H1 (cell line): ENCODE measurements at regions not wholly inside any gene's neighbourhood (a gene's known extent, or its start where the extent isn't known, plus 50 kb on each side); places are given as distances from the start of the nearest gene placed in this dataset.

ENCODE experiments used
- CTCF ChIA-PET: fragments of 300-600 bp; sonication (Branson Sonifier 250); formaldehyde crosslinking; loops from one replicate; lab custom pipeline; 2021; ENCODE audit not compliant: partially characterized antibody; lab: Charles Lee
- POLR2A ChIA-PET: fragments of 300-600 bp; sonication (Branson Sonifier 250); formaldehyde crosslinking; loops from one replicate; lab custom pipeline; 2021; ENCODE audit warnings: inconsistent platforms; ENCODE audit not compliant: partially characterized antibody; lab: Charles Lee
- DNase-seq, 2 experiments: peaks; one replicate each; pipeline versions ENCODE4 v3.0.0 to v3.0.0-alpha.2; 2010 to 2022; ENCODE audit warnings: low spot score in 2 of 2, low read depth in 1 of 2, mixed read lengths in 1 of 2
- FAIRE-seq: peaks from 2 replicates; lab custom pipeline; 2011; peaks lifted over from hg19 to GRCh38; lab: Jason Lieb, UNC
- H2AFZ ChIP-seq: 2 replicates; pipeline ENCODE4 v1.8.1; 2012; ENCODE audit warnings: low read length, inconsistent platforms
- H2AK5ac ChIP-seq: 2 replicates; pipeline ENCODE4 v1.6.1; 2013; ENCODE audit warnings: low read depth, low read length
- H2BK120ac ChIP-seq: replicated peaks from 2 replicates; pipeline ENCODE3; 2013; ENCODE audit warnings: low read depth, low read length, inconsistent platforms
- H2BK12ac ChIP-seq: 2 replicates; pipeline ENCODE4 v1.6.1; 2013; ENCODE audit warnings: low read depth, low read length
- H2BK15ac ChIP-seq: 2 replicates; pipeline ENCODE4 v1.6.1; 2013; ENCODE audit warnings: low read length
- H2BK20ac ChIP-seq: 2 replicates; pipeline ENCODE4 v1.6.1; 2013; ENCODE audit warnings: low read length
- H2BK5ac ChIP-seq: 2 replicates; pipeline ENCODE4 v1.6.1; 2013; ENCODE audit warnings: low read depth, low read length
- H3K14ac ChIP-seq: 2 replicates; pipeline ENCODE4 v1.6.1; 2013; ENCODE audit warnings: inconsistent platforms; ENCODE audit not compliant: insufficient read length
- H3K18ac ChIP-seq: 2 replicates; pipeline ENCODE4 v1.6.1; 2013; ENCODE audit warnings: low read length; ENCODE audit errors: extremely low read depth
- H3K23ac ChIP-seq: 2 replicates; pipeline ENCODE4 v1.6.1; 2013; ENCODE audit warnings: inconsistent platforms; ENCODE audit not compliant: insufficient read length
- H3K23me2 ChIP-seq: 2 replicates; pipeline ENCODE4 v1.6.1; 2013; ENCODE audit warnings: low read depth, low read length
- H3K27ac ChIP-seq: 2 replicates; pipeline ENCODE4 v1.6.1; 2011; ENCODE audit warnings: low read depth, low read length, inconsistent platforms
- H3K27me3 ChIP-seq, 4 experiments: replicated peaks in 1 of 4; 1 replicate in 1 of 4; 2 replicates in 3 of 4; pipeline versions ENCODE4 v1.6.1 to v1.8.1; 2011 to 2013; ENCODE audit warnings: low read length in 3 of 4, mild to moderate bottlenecking in 3 of 4, inconsistent platforms in 2 of 4, mixed read lengths in 2 of 4, moderate library complexity in 1 of 4; ENCODE audit not compliant: control insufficient read depth in 3 of 4, insufficient read depth in 3 of 4; ENCODE audit errors: extremely low read depth in 1 of 4
- H3K36me3 ChIP-seq, 4 experiments: 2 replicates each; pipeline versions ENCODE4 v1.6.1 to v1.8.1; 2011 to 2013; ENCODE audit warnings: mild to moderate bottlenecking in 4 of 4, low read length in 3 of 4, moderate library complexity in 2 of 4, control low read depth in 1 of 4, inconsistent platforms in 1 of 4; ENCODE audit not compliant: insufficient read depth in 4 of 4, control insufficient read depth in 2 of 4
- H3K4ac ChIP-seq: replicated peaks from 2 replicates; pipeline ENCODE3; 2013; ENCODE audit warnings: low read length, low read depth, mixed read lengths, inconsistent platforms; ENCODE audit not compliant: insufficient read length
- H3K4me1 ChIP-seq, 4 experiments: replicated peaks in 1 of 4; 1 replicate in 1 of 4; 2 replicates in 3 of 4; pipeline versions ENCODE4 v1.6.1 to v1.8.1; 2011 to 2013; ENCODE audit warnings: low read length in 3 of 4, inconsistent platforms in 2 of 4, mixed read lengths in 1 of 4; ENCODE audit not compliant: insufficient read depth in 4 of 4, control insufficient read depth in 3 of 4
- H3K4me2 ChIP-seq, 2 experiments: 2 replicates each; pipeline versions ENCODE4 v1.6.1 to v1.8.1; 2011 to 2013; ENCODE audit warnings: low read depth in 2 of 2, low read length in 2 of 2, control low read depth in 1 of 2, inconsistent platforms in 1 of 2, mild to moderate bottlenecking in 1 of 2; ENCODE audit not compliant: insufficient read depth in 1 of 2
- H3K4me3 ChIP-seq, 4 experiments: fragments of 200-600, 300-600 bp in 1 of 4; sonication (generic), shearing (Covaris generic), sonication (Bioruptor Twin) in 1 of 4; 2 replicates each; pipeline versions ENCODE4 v1.5.1 to v1.8.1; 2011 to 2016; ENCODE audit warnings: low read length in 4 of 4, low read depth in 3 of 4, control low read depth in 2 of 4, inconsistent platforms in 2 of 4, mild to moderate bottlenecking in 2 of 4, mixed read lengths in 1 of 4, moderate library complexity in 1 of 4; ENCODE audit not compliant: insufficient read depth in 2 of 4; ENCODE audit errors: extremely low read depth in 1 of 4
- H3K56ac ChIP-seq: replicated peaks from 2 replicates; pipeline ENCODE3; 2013; ENCODE audit warnings: low read depth, mild to moderate bottlenecking, mixed read lengths, low read length, inconsistent platforms; ENCODE audit not compliant: insufficient read length
- H3K79me1 ChIP-seq: 2 replicates; pipeline ENCODE4 v1.6.1; 2013; ENCODE audit warnings: low read depth, low read length, control low read depth
- H3K79me2 ChIP-seq, 2 experiments: 2 replicates each; pipeline versions ENCODE4 v1.6.1 to v1.8.1; 2012 to 2013; ENCODE audit warnings: low read length in 2 of 2, mild to moderate bottlenecking in 2 of 2, inconsistent platforms in 1 of 2; ENCODE audit not compliant: insufficient read depth in 2 of 2, control insufficient read depth in 1 of 2
- H3K9ac ChIP-seq, 4 experiments: replicated peaks in 1 of 4; 1 replicate in 1 of 4; 2 replicates in 3 of 4; pipeline versions ENCODE4 v1.6.1 to v1.8.1; 2011 to 2013; ENCODE audit warnings: low read depth in 3 of 4, low read length in 3 of 4, control low read depth in 2 of 4, mild to moderate bottlenecking in 2 of 4, moderate library complexity in 2 of 4, inconsistent platforms in 1 of 4; ENCODE audit errors: extremely low read depth in 1 of 4
- H3K9me3 ChIP-seq, 2 experiments: 2 replicates each; pipeline versions ENCODE4 v1.6.1 to v1.8.1; 2012 to 2013; ENCODE audit warnings: mild to moderate bottlenecking in 2 of 2, moderate library complexity in 2 of 2, control low read depth in 1 of 2, inconsistent platforms in 1 of 2, low read depth in 1 of 2, low read length in 1 of 2, mixed read lengths in 1 of 2; ENCODE audit not compliant: insufficient read depth in 2 of 2
- H4K20me1 ChIP-seq, 2 experiments: replicated peaks in 1 of 2; 2 replicates each; pipeline versions ENCODE3 to v1.8.1; 2011 to 2013; ENCODE audit warnings: inconsistent platforms in 2 of 2, low read length in 2 of 2, mild to moderate bottlenecking in 1 of 2; ENCODE audit not compliant: insufficient read depth in 2 of 2, control insufficient read depth in 1 of 2
- H4K5ac ChIP-seq: 2 replicates; pipeline ENCODE4 v1.6.1; 2013; ENCODE audit warnings: low read length, low read depth, mixed read lengths, inconsistent platforms; ENCODE audit not compliant: insufficient read length
- H4K8ac ChIP-seq: 2 replicates; pipeline ENCODE4 v1.8.0; 2013; ENCODE audit warnings: mild to moderate bottlenecking, moderate library complexity, low read length, inconsistent platforms; ENCODE audit not compliant: insufficient read depth; ENCODE audit errors: extremely low read depth
- H4K91ac ChIP-seq: replicated peaks from 2 replicates; pipeline ENCODE3; 2013; ENCODE audit warnings: low read length, mixed read lengths, inconsistent platforms; ENCODE audit not compliant: insufficient read length
- ATF2 ChIP-seq: IDR thresholded peaks from 2 replicates; pipeline ENCODE4 v1.6.1; 2012; ENCODE audit warnings: low read length, inconsistent platforms
- BCL11A ChIP-seq, 2 experiments: IDR thresholded peaks; one replicate each; pipeline ENCODE4 v1.6.1; 2011; ENCODE audit warnings: low read depth in 2 of 2, low read length in 2 of 2, mild to moderate bottlenecking in 2 of 2
- CBX8 ChIP-seq: fragments of 300-800, 300-1000 bp; sonication (generic); IDR thresholded peaks from 2 replicates; pipeline ENCODE4 v1.7.1; 2016; ENCODE audit warnings: low read depth, low read length, borderline replicate concordance
- HDAC6 ChIP-seq: IDR thresholded peaks from one replicate; pipeline ENCODE4 v1.7.1; 2012; ENCODE audit warnings: low read depth, mild to moderate bottlenecking, inconsistent platforms, low read length, moderate library complexity
- KDM1A ChIP-seq: fragments of 200-600, 300-600 bp; sonication (generic); IDR thresholded peaks from 2 replicates; pipeline ENCODE4 v1.7.1; 2016; ENCODE audit warnings: mild to moderate bottlenecking, low read length, borderline replicate concordance
- RBBP5 ChIP-seq: IDR thresholded peaks from 2 replicates; pipeline ENCODE4 v1.7.1; 2012; ENCODE audit warnings: low read depth, mild to moderate bottlenecking, inconsistent platforms, low read length, moderate library complexity, borderline replicate concordance
- SIX5 ChIP-seq: IDR thresholded peaks from 2 replicates; pipeline ENCODE4 v1.6.1; 2011; ENCODE audit warnings: mild to moderate bottlenecking, low read depth, low read length
- SP4 ChIP-seq: IDR thresholded peaks from 2 replicates; pipeline ENCODE4 v1.6.1; 2012; ENCODE audit warnings: low read length, inconsistent platforms
- YY1 ChIP-seq: IDR thresholded peaks from 2 replicates; pipeline ENCODE4 v1.6.1; 2011; ENCODE audit warnings: low read depth, mild to moderate bottlenecking, low read length
- WGBS, 2 experiments: shearing (Covaris generic) in 1 of 2; methylation state at CpG; one replicate each; pipeline versions ENCODE4 v1.1.6 to v1.1.7; 2013 to 2015; ENCODE audit warnings: low lambda C conversion rate in 2 of 2, mixed read lengths in 2 of 2, inconsistent platforms in 1 of 2, low coverage in 1 of 2, missing lambda C conversion rate in 1 of 2; ENCODE audit not compliant: insufficient replicate concordance in 2 of 2, insufficient coverage in 1 of 2, insufficient read length in 1 of 2; ENCODE audit errors: extremely low coverage in 1 of 2, missing lambda C conversion rate in 1 of 2; 5-methylcytosine and 5-hydroxymethylcytosine counted together
- TF ChIP-seq, protein P1 (sequence below), 3 experiments: IDR thresholded peaks; 1 replicate in 2 of 3; 2 replicates in 1 of 3; pipeline versions ENCODE4 v1.5.1 to v1.6.1; 2011; ENCODE audit warnings: low read length in 3 of 3, mild to moderate bottlenecking in 3 of 3, inconsistent platforms in 2 of 3, low read depth in 1 of 3, moderate library complexity in 1 of 3; ENCODE audit not compliant: insufficient read depth in 1 of 3; ENCODE audit errors: control extremely low read depth in 1 of 3

GRCh38 chr6:93663111-93663510 lies 243.8 kb upstream of the EPHA7 start:
- Histone ChIP-seq H2BK12ac (no peak overlapping the region), H3K79me1 (no peaks in the 10 kb centered on the region), H2AFZ (no peak overlapping the region), H3K9me3 (no peaks in the 10 kb centered on the region), H3K9ac (no peak overlapping the region), H3K4me1 (peaks cover 0 to 5% (median 0%) of the 10 kb centered on the region in 4 experiments; a peak in 1 of 7 replicates), H3K18ac (no peak overlapping the region), H4K91ac (no peak overlapping the region), H2BK20ac (no peak overlapping the region), H2BK5ac (no peak overlapping the region), H3K56ac (no peak overlapping the region), H3K27me3 (no peaks in the 10 kb centered on the region), H4K20me1 (no peaks in the 10 kb centered on the region), H3K23me2 (no peaks in the 10 kb centered on the region), H4K5ac (no peak overlapping the region), H2BK120ac (no peak overlapping the region), H3K36me3 (no peaks in the 10 kb centered on the region), H3K4me2 (no peak overlapping the region), H3K79me2 (no peaks in the 10 kb centered on the region), H2BK15ac (no peak overlapping the region), H3K4ac (no peak overlapping the region), H3K23ac (no peak overlapping the region)
- DNase-seq = no peak
- 89% methylated on average over 1 of the region's 1 CpG; no CpG with 5 or more reads in 1 of the 2 experiments for WGBS, 2 experiments
- ChIA-PET CTCF (no interaction called here), POLR2A (no interaction called here)
- FAIRE-seq = no peak
- TF ChIP-seq SIX5 = no peak
- TF ChIP-seq RBBP5 = no peak
- TF ChIP-seq HDAC6 = no peak
- no peak for TF ChIP-seq YY1
- TF ChIP-seq ATF2 = no peak
- TF ChIP-seq, protein P1, sequence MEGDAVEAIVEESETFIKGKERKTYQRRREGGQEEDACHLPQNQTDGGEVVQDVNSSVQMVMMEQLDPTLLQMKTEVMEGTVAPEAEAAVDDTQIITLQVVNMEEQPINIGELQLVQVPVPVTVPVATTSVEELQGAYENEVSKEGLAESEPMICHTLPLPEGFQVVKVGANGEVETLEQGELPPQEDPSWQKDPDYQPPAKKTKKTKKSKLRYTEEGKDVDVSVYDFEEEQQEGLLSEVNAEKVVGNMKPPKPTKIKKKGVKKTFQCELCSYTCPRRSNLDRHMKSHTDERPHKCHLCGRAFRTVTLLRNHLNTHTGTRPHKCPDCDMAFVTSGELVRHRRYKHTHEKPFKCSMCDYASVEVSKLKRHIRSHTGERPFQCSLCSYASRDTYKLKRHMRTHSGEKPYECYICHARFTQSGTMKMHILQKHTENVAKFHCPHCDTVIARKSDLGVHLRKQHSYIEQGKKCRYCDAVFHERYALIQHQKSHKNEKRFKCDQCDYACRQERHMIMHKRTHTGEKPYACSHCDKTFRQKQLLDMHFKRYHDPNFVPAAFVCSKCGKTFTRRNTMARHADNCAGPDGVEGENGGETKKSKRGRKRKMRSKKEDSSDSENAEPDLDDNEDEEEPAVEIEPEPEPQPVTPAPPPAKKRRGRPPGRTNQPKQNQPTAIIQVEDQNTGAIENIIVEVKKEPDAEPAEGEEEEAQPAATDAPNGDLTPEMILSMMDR (IDR thresholded peaks at IDR 0.05; ENCODE audit: control extremely low read depth in 1 of 3, insufficient read depth in 1 of 3, low read depth in 1 of 3, low read length in 3 of 3) = no peak
- TF ChIP-seq CBX8 = no peak
- TF ChIP-seq SP4 = no peak
- no peak for TF ChIP-seq BCL11A (IDR thresholded peaks at IDR 0.05; ENCODE audit: low read depth in 2 of 2, low read length in 2 of 2)
- TF ChIP-seq KDM1A = no peak
- TF ChIP-seq, all 59 proteins: peak for 0
- no peak overlapping the region for H4K8ac ChIP-seq
- H2AK5ac ChIP-seq = no peak overlapping the region
- no peak overlapping the region for H3K4me3 ChIP-seq
- no peak overlapping the region for H3K14ac ChIP-seq
- H3K27ac ChIP-seq = no peak overlapping the region
